ENCODE measurements at regions not wholly inside any gene's neighbourhood (a gene's known extent, or its start where the extent isn't known, plus 50 kb on each side); places are given as distances from the start of the nearest gene placed in this dataset.
"Not testable (repeated sequence)": the region's sequence is repeated elsewhere in the genome, so short reads cannot be mapped to it uniquely, and the experiment has no call there.

DNA sequence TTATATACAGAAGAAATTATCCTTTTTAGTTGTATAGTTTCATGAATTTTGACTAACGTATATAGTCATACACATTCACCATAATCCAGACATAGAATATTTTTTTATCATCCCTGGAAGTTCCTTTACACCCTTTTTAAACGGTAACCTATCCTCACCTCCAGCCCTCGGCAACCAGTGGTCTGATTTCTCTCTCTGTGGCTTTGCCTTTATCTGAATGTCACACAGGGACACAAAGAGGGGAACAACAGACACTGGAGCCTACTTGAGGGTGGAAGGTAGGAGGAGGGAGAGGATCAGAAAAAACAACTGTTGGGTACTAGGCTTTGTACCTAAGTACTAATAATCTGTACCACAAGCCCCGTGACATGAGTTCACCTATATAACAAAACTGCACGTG lies 191.9 kb downstream of the MC4R start:
- Histone ChIP-seq H3K4me3 (no peak overlapping the region), H3K4me1 (no peaks in the 10 kb centered on the region), H3K27ac (no peak overlapping the region), H3K36me3 (no peaks in the 10 kb centered on the region), H3K9me3 (no peaks in the 10 kb centered on the region), H3K27me3 (no peaks in the 10 kb centered on the region)
- DNase-seq (ENCODE audit: extremely low spot score in 2 of 2), result no peak
- no peak for TF ChIP-seq POLR2AphosphoS5 (IDR thresholded peaks at IDR 0.05; ENCODE audit: insufficient read depth in 1 of 2, low read depth in 1 of 2)
- no peak for TF ChIP-seq POLR2A (IDR thresholded peaks at IDR 0.05)
- TF ChIP-seq, protein P1, sequence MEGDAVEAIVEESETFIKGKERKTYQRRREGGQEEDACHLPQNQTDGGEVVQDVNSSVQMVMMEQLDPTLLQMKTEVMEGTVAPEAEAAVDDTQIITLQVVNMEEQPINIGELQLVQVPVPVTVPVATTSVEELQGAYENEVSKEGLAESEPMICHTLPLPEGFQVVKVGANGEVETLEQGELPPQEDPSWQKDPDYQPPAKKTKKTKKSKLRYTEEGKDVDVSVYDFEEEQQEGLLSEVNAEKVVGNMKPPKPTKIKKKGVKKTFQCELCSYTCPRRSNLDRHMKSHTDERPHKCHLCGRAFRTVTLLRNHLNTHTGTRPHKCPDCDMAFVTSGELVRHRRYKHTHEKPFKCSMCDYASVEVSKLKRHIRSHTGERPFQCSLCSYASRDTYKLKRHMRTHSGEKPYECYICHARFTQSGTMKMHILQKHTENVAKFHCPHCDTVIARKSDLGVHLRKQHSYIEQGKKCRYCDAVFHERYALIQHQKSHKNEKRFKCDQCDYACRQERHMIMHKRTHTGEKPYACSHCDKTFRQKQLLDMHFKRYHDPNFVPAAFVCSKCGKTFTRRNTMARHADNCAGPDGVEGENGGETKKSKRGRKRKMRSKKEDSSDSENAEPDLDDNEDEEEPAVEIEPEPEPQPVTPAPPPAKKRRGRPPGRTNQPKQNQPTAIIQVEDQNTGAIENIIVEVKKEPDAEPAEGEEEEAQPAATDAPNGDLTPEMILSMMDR (IDR thresholded peaks at IDR 0.05), result no peak
- intact Hi-C loops (cut with DNase I), result no loop called here

DNA sequence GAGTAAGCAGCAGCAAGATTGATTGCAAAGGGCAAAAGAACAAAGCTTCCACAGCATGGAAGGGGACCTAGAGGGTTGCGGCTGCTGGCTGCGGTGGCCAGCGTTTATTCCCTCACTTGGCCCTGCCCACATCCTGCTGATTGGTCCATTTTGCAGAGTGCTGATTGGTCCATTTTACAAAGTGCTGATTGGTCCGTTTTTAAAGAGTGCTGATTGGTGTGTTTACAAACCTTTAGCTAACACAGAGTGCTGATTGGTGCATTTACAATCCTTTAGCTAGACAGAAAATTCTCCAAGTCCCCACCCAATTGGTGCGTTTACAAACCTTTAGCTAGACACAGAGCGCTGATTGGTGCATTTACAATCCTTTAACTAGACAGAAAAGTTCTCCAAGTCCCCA lies 194.4 kb downstream of the MC4R start:
- H3K9me3 ChIP-seq; H3K27ac ChIP-seq; intact Hi-C loops (cut with DNase I); H3K27me3 ChIP-seq; H3K4me3 ChIP-seq; H3K4me1 ChIP-seq; DNase-seq (ENCODE audit: extremely low spot score in 2 of 2); H3K36me3 ChIP-seq: not testable (repeated sequence)

DNA sequence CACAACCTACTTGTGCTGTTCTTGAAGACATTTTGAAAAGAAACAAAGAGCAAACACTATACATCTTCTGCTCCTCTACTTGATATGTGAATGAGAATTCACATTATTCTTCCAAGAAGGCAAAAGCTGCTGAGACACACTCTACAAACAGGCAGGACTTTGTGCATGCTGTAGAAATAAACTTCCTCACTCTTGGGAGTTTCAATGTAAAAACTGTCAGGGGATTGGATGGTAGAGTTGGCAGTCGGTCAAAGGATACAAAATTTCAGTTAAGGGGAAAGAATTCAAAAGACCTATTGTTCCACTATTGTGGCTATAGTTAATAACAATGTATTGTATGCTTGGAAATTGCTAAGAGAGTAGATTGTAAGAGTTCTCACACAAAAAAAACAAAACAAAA lies 196.3 kb downstream of the MC4R start:
- no peak overlapping the region for H3K27ac ChIP-seq
- no peak overlapping the region for H3K4me3 ChIP-seq
- no peaks in the 10 kb centered on the region for H3K4me1 ChIP-seq
- no peaks in the 10 kb centered on the region for H3K36me3 ChIP-seq
- TF ChIP-seq POLR2AphosphoS5 (IDR thresholded peaks at IDR 0.05; ENCODE audit: insufficient read depth in 1 of 2, low read depth in 1 of 2) (no peak), POLR2A (IDR thresholded peaks at IDR 0.05) (no peak)
- TF ChIP-seq, protein P1 (IDR thresholded peaks at IDR 0.05), result no peak
- no peaks in the 10 kb centered on the region for H3K9me3 ChIP-seq
- H3K27me3 ChIP-seq, result no peaks in the 10 kb centered on the region
- intact Hi-C loops (cut with DNase I), result no loop called here
- DNase-seq (ENCODE audit: extremely low spot score in 2 of 2), result no peak

DNA sequence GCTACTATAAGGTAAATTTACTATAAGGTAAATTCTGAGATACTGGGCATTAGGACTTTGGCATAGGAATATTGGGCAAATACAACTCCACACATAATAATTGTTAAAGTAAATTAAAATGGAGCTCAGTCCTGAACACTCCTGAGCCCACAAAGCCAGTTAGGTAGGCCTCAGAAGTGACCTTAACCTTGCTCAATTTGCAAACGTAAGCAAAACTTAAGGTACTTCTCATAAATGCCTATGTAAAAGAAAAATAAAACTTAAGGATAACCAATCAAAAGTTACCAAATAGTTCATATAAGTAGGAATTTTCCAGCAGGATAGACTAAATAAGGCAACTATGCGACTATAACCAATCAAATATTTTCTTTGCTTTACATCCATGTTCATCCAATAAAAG lies 197.7 kb downstream of the MC4R start:
- TF ChIP-seq POLR2A (IDR thresholded peaks at IDR 0.05) (no peak), POLR2AphosphoS5 (IDR thresholded peaks at IDR 0.05; ENCODE audit: insufficient read depth in 1 of 2, low read depth in 1 of 2) (no peak)
- TF ChIP-seq, protein P1 (IDR thresholded peaks at IDR 0.05), result no peak
- intact Hi-C loops (cut with DNase I), result no loop called here
- no peak for DNase-seq (ENCODE audit: extremely low spot score in 2 of 2)
- Histone ChIP-seq H3K27ac (no peak overlapping the region), H3K9me3 (no peaks in the 10 kb centered on the region), H3K36me3 (no peaks in the 10 kb centered on the region), H3K27me3 (no peaks in the 10 kb centered on the region), H3K4me3 (no peak overlapping the region), H3K4me1 (no peaks in the 10 kb centered on the region)

DNA sequence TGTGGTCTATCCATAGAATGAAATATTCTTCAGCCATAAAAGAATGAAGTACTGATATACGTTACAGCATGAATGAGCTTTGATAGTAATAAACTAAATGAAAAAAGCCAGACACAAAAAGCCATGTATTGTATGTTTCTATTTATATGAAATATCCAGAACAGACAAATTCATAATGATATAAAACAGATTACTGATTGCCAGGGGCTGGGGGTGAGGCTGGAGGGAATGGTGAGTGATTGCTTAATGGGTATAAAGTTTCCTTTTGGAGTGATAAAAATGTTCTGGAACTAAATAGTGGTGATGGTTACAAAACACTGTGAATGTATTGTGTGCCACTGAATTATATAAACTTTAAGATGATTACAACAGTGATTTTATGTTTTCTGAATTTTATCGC lies 200.5 kb downstream of the MC4R start:
- no peaks in the 10 kb centered on the region for H3K27me3 ChIP-seq
- TF ChIP-seq POLR2A (IDR thresholded peaks at IDR 0.05) (no peak), POLR2AphosphoS5 (IDR thresholded peaks at IDR 0.05; ENCODE audit: insufficient read depth in 1 of 2, low read depth in 1 of 2) (no peak)
- TF ChIP-seq, protein P1 (IDR thresholded peaks at IDR 0.05), result no peak
- no peaks in the 10 kb centered on the region for H3K9me3 ChIP-seq
- no peaks in the 10 kb centered on the region for H3K36me3 ChIP-seq
- intact Hi-C loops (cut with DNase I), result no loop called here
- no peaks in the 10 kb centered on the region for H3K4me1 ChIP-seq
- no peak overlapping the region for H3K27ac ChIP-seq
- no peak for DNase-seq (ENCODE audit: extremely low spot score in 2 of 2)
- no peak overlapping the region for H3K4me3 ChIP-seq

DNA sequence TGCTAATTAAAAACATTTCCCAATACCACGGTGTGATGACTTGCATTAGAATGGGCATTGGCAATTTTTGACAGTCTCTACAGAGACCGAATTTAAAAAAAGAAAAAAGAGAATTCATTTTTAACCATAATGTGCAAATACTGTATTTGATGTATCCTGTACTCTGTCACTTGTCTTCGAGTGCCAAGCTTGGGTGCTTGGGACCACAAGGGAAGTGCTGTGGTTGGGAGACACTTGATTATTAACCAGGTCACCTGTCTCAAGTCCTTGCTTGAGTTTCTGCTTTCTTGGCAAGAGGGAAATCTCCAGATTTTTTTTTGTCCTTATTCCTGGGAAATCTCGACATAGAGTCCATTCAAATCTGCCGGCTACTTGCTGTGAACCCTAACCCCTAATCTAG lies 209.0 kb downstream of the MC4R start:
- no peak for TF ChIP-seq POLR2A (IDR thresholded peaks at IDR 0.05)
- no peak for TF ChIP-seq POLR2AphosphoS5 (IDR thresholded peaks at IDR 0.05; ENCODE audit: insufficient read depth in 1 of 2, low read depth in 1 of 2)
- TF ChIP-seq, protein P1 (IDR thresholded peaks at IDR 0.05), result no peak
- H3K9me3 ChIP-seq, result no peaks in the 10 kb centered on the region
- no peak for DNase-seq (ENCODE audit: extremely low spot score in 2 of 2)
- H3K27me3 ChIP-seq, result no peaks in the 10 kb centered on the region
- H3K4me1 ChIP-seq, result no peaks in the 10 kb centered on the region
- H3K27ac ChIP-seq, result no peak overlapping the region
- H3K4me3 ChIP-seq, result no peak overlapping the region
- H3K36me3 ChIP-seq, result no peaks in the 10 kb centered on the region
- intact Hi-C loops (cut with DNase I), result no loop called here

Data from vagina (tissue), 2 donors.